WTC11 (cell line): ENCODE measurements at regions not wholly inside any gene's neighbourhood (a gene's known extent, or its start where the extent isn't known, plus 50 kb on each side); places are given as distances from the start of the nearest gene placed in this dataset.
A peak's percentile ranks its signal among the peaks of the same experiment; 100 is the strongest.

Experiments
- ATAC-seq: fragments of 200-7000 bp; cut with Tn5 transposase; 2 replicates; pipeline ENCODE4 v1.10.0; 2021; ENCODE audit warnings: mild to moderate bottlenecking, moderate library complexity
- CTCF ChIA-PET: fragments of 300-600 bp; sonication (Branson Sonifier 250); formaldehyde crosslinking; loops from one replicate; lab custom pipeline; 2021; ENCODE audit warnings: antibody characterized with exemption; lab: Charles Lee
- POLR2A ChIA-PET: fragments of 350-600 bp; sonication (Branson Sonifier 250); formaldehyde crosslinking; loops from one replicate; lab custom pipeline; 2021; ENCODE audit warnings: antibody characterized with exemption; lab: Charles Lee
- DNase-seq: peaks from one replicate; pipeline ENCODE4 v3.0.0; 2021; ENCODE audit warnings: low spot score
- H3K27ac Mint-ChIP-seq: 2 replicates; pipeline ENCODE4 v1.8.0; 2021; ENCODE audit warnings: mixed read lengths
- H3K27me3 Mint-ChIP-seq: 2 replicates; pipeline ENCODE4 v1.8.0; 2021; ENCODE audit warnings: low read depth, mild to moderate bottlenecking, moderate library complexity, mixed read lengths
- H3K36me3 Mint-ChIP-seq: 2 replicates; pipeline ENCODE4 v1.8.0; 2021; ENCODE audit warnings: mixed read lengths
- H3K4me1 Mint-ChIP-seq: 2 replicates; pipeline ENCODE4 v1.8.0; 2022; ENCODE audit warnings: mixed read lengths
- H3K4me3 Mint-ChIP-seq: 2 replicates; pipeline ENCODE4 v1.8.0; 2021; ENCODE audit warnings: mild to moderate bottlenecking, moderate library complexity, mixed read lengths
- H3K9me3 Mint-ChIP-seq: 2 replicates; pipeline ENCODE4 v1.8.0; 2021; ENCODE audit warnings: mixed read lengths
- ATF1 ChIP-seq: sonication (generic); formaldehyde crosslinking; IDR thresholded peaks from 2 replicates; pipeline ENCODE4 v1.8.1; 2023; ENCODE audit warnings: mild to moderate bottlenecking, moderate library complexity, missing genetic modification reagents
- CTCF ChIP-seq: fragments of 200-600 bp; IDR thresholded peaks from 2 replicates; pipeline ENCODE4 v1.8.0; 2022; ENCODE audit warnings: antibody characterized with exemption
- FOXK1 ChIP-seq: sonication (generic); formaldehyde crosslinking; IDR thresholded peaks from 2 replicates; pipeline ENCODE4 v1.8.0; 2022; ENCODE audit warnings: mild to moderate bottlenecking, moderate library complexity, missing genetic modification reagents
- GRHL2 ChIP-seq: fragments of 250-450 bp; sonication (Bioruptor Pico); IDR thresholded peaks from 2 replicates; pipeline ENCODE4 v1.8.0; 2022; ENCODE audit warnings: mild to moderate bottlenecking, moderate library complexity; ENCODE audit not compliant: insufficient replicate concordance, severe bottlenecking
- GTF2I ChIP-seq: fragments of 250-450 bp; sonication (Bioruptor Pico); conservative IDR thresholded peaks from 2 replicates; pipeline ENCODE4 v1.4.0; 2021; ENCODE audit warnings: mild to moderate bottlenecking
- MLX ChIP-seq: sonication (generic); formaldehyde crosslinking; IDR thresholded peaks from 2 replicates; pipeline ENCODE4 v1.8.1; 2023; ENCODE audit warnings: mild to moderate bottlenecking, missing genetic modification reagents, moderate library complexity
- MXD4 ChIP-seq: fragments of 250-450 bp; sonication (Bioruptor Pico); IDR thresholded peaks from 2 replicates; pipeline ENCODE4 v1.8.0; 2021; ENCODE audit warnings: mild to moderate bottlenecking, moderate library complexity, borderline replicate concordance
- MYBL2 ChIP-seq: sonication (generic); formaldehyde crosslinking; IDR thresholded peaks from 2 replicates; pipeline ENCODE4 v1.8.1; 2023; ENCODE audit warnings: mild to moderate bottlenecking, moderate library complexity, missing genetic modification reagents
- NFYB ChIP-seq: sonication (generic); formaldehyde crosslinking; conservative IDR thresholded peaks from 2 replicates; pipeline ENCODE4 v1.8.0; 2022; ENCODE audit warnings: low read depth, missing genetic modification reagents
- PRDM15 ChIP-seq: sonication (generic); formaldehyde crosslinking; IDR thresholded peaks from 2 replicates; pipeline ENCODE4 v1.8.0; 2022; ENCODE audit warnings: missing genetic modification reagents
- SMAD4 ChIP-seq: sonication (generic); formaldehyde crosslinking; IDR thresholded peaks from 2 replicates; pipeline ENCODE4 v1.8.0; 2022; ENCODE audit warnings: mild to moderate bottlenecking, missing genetic modification reagents
- SP1 ChIP-seq: sonication (generic); formaldehyde crosslinking; conservative IDR thresholded peaks from 2 replicates; pipeline ENCODE4 v1.8.1; 2022; ENCODE audit warnings: missing genetic modification reagents
- TEAD4 ChIP-seq: sonication (generic); formaldehyde crosslinking; IDR thresholded peaks from 2 replicates; pipeline ENCODE4 v1.8.0; 2022; ENCODE audit warnings: mild to moderate bottlenecking, missing genetic modification reagents
- ZMAT4 ChIP-seq: fragments of 250-450 bp; sonication (Bioruptor Pico); IDR thresholded peaks from 2 replicates; pipeline ENCODE4 v1.9.0; 2021; ENCODE audit warnings: mild to moderate bottlenecking
- ZNF121 ChIP-seq: sonication (generic); formaldehyde crosslinking; IDR thresholded peaks from 2 replicates; pipeline ENCODE4 v1.8.0; 2023; ENCODE audit warnings: missing genetic modification reagents
- ZNF219 ChIP-seq: sonication (generic); formaldehyde crosslinking; IDR thresholded peaks from 2 replicates; pipeline ENCODE4 v1.8.0; 2023; ENCODE audit warnings: missing genetic modification reagents, mild to moderate bottlenecking, borderline replicate concordance
- ZNF263 ChIP-seq: sonication (generic); formaldehyde crosslinking; IDR thresholded peaks from 2 replicates; pipeline ENCODE4 v1.8.1; 2022; ENCODE audit warnings: low read depth, mild to moderate bottlenecking, moderate library complexity, missing genetic modification reagents
- ZNF317 ChIP-seq: sonication (generic); formaldehyde crosslinking; IDR thresholded peaks from 2 replicates; pipeline ENCODE4 v1.8.1; 2023; ENCODE audit warnings: low read depth, mild to moderate bottlenecking, moderate library complexity, missing genetic modification reagents, borderline replicate concordance
- ZNF416 ChIP-seq: fragments of 250-450 bp; sonication (Bioruptor Pico); IDR thresholded peaks from 2 replicates; pipeline ENCODE4 v1.9.0; 2021; ENCODE audit warnings: mild to moderate bottlenecking, inconsistent platforms

- TF ChIP-seq CTCF (peak; percentile 76), ATF1 (CRISPR knock-in tag) (no peak)
- TF ChIP-seq, all 79 proteins: peak for 1
- DNase-seq (peak; percentile 33), ATAC-seq (peak; percentile 80)
- Mint-ChIP-seq H3K27ac (no peak overlapping the region), H3K4me1 (peaks cover 21% of the 10 kb centered on the region), H3K36me3 (peaks cover 19% of the 10 kb centered on the region), H3K9me3 (peaks cover 21% of the 10 kb centered on the region), H3K4me3 (no peak overlapping the region), H3K27me3 (no peaks in the 10 kb centered on the region)
- ChIA-PET CTCF (no interaction called here), POLR2A (no interaction called here)
These were observed 299.4 kb downstream of the SNX13 start for GRCh38 chr7:17640730-17641377.

- CTCF ChIA-PET: interaction anchor here (1.1 to 1.9 kb wide), 2 partner anchors 14 to 344 kb away, joined by 3 to 4 read pairs; no protein-coding TSS in a partner anchor
- Mint-ChIP-seq H3K4me1 (peaks cover 20% of the 10 kb centered on the region), H3K4me3 (no peak overlapping the region), H3K27ac (no peak overlapping the region), H3K9me3 (peaks cover 21% of the 10 kb centered on the region), H3K27me3 (no peaks in the 10 kb centered on the region), H3K36me3 (peaks cover 19% of the 10 kb centered on the region)
- no peak for ATAC-seq
- POLR2A ChIA-PET: no interaction called here
- DNase-seq: no peak
- TF ChIP-seq GRHL2: no peak
- TF ChIP-seq NFYB: no peak
- TF ChIP-seq SMAD4 (CRISPR knock-in tag): no peak
- no peak for TF ChIP-seq CTCF
- TF ChIP-seq ZMAT4 (CRISPR knock-in tag): no peak
- no peak for TF ChIP-seq ZNF263 (CRISPR knock-in tag)
These were observed 294.8 kb downstream of the SNX13 start for GRCh38 chr7:17645500-17645899.

GRCh38 chr7:17646253-17646956 is 293.9 kb downstream of the SNX13 start:
- Mint-ChIP-seq H3K4me1 (peaks cover 14% of the 10 kb centered on the region), H3K27ac (peak overlapping the region; percentile 66; the same call in 1 of the 2 replicates), H3K4me3 (no peak overlapping the region), H3K36me3 (peaks cover 19% of the 10 kb centered on the region), H3K27me3 (no peaks in the 10 kb centered on the region), H3K9me3 (peaks cover 21% of the 10 kb centered on the region)
- TF ChIP-seq ATF1 (CRISPR knock-in tag) (no peak), ZNF317 (CRISPR knock-in tag) (no peak), ZNF121 (no peak), ZNF219 (CRISPR knock-in tag) (no peak), PRDM15 (no peak), SP1 (no peak), ZNF416 (CRISPR knock-in tag) (no peak), MLX (CRISPR knock-in tag) (no peak), FOXK1 (no peak), MXD4 (CRISPR knock-in tag) (no peak), MYBL2 (CRISPR knock-in tag) (no peak), TEAD4 (no peak), GTF2I (CRISPR knock-in tag) (no peak)
- ChIA-PET CTCF (interaction anchor here (1.0 to 1.9 kb wide), 3 partner anchors 13 to 663 kb away, joined by 3 to 6 read pairs (median 4); no protein-coding TSS in a partner anchor), POLR2A (no interaction called here)
- ATAC-seq (peak; percentile 86), DNase-seq (no peak)
